EH (cell line): ENCODE measurements at regions not wholly inside any gene's neighbourhood (a gene's known extent, or its start where the extent isn't known, plus 50 kb on each side); places are given as distances from the start of the nearest gene placed in this dataset.
A peak's percentile ranks its signal among the peaks of the same experiment; 100 is the strongest.

ENCODE experiments used
- DNase-seq: peaks from one replicate; pipeline ENCODE4 v3.0.0-alpha.2; 2015; ENCODE audit warnings: low read depth

- DNase-seq, result no peak
Observed at GRCh38 chr16:55118701-55119260, 188.1 kb downstream of the IRX5 start.

DNA sequence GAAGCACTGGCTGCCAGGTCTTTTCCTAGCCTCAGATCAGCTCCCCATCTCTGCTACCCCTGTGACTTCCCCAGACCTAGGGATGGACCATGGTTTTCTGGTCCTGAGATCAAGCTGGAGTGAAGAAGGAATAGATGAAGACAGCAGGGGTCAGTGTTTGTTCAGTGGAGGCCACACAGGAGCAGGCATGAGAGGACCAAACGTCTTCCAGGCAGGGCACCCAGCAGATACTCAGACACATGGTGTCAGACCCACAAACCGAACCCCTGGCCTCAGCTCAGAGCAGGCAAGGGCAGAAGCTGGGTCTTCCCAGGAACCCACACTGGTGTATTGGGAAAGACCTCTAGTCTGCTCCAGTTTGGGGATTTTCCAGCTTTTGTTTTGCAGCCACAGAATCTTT is 189.7 kb downstream of the IRX5 start:
- DNase-seq, result no peak

DNA sequence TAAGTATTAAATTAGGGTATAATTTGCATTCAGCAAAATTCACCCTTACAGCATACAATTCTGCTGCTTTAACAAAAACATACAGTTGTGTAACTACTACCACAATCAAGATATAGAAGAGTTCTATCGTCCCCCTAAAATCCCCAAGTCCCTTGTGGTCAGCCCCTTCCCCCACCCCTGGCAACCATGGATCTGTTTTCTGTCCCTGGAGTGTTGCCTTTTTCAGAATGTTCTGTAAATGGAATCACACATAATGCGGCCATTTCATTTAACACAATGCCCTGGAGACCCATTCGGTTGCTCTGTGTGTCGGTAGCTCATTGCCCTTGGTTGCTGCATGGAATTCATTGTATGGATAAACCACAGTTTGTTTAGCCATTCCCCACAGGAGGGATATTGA is 190.2 kb downstream of the IRX5 start:
- DNase-seq, result no peak

DNA sequence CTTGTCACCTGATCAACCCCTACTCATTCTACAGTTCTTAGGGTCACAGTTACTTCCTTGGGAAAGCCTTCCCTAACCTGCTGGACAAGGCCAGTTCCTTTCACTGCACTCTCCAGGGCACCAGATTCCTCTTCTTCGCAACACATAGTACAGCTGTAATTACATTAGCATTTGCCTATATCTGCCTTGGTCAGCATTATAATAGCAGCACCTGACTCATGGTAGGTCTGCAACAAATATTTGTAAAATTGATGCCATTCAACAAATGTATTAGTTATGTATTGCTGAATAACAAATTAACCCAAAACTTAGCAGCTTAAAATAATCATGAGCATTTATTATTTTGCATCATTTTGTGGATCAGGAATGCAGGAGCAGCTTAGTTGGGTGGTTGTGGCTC is 193.0 kb downstream of the IRX5 start:
- no peak for DNase-seq

- no peak for DNase-seq
Observed at GRCh38 chr16:55125818-55126385, 195.2 kb downstream of the IRX5 start.

- no peak for DNase-seq
Observed at GRCh38 chr16:55126456-55126855, 195.8 kb downstream of the IRX5 start.

GRCh38 chr16:55130456-55130855 is 193.5 kb upstream of the IRX6 start:
- no peak for DNase-seq

- no peak for DNase-seq
Observed at GRCh38 chr16:55130911-55131310, 193.1 kb upstream of the IRX6 start.

DNA sequence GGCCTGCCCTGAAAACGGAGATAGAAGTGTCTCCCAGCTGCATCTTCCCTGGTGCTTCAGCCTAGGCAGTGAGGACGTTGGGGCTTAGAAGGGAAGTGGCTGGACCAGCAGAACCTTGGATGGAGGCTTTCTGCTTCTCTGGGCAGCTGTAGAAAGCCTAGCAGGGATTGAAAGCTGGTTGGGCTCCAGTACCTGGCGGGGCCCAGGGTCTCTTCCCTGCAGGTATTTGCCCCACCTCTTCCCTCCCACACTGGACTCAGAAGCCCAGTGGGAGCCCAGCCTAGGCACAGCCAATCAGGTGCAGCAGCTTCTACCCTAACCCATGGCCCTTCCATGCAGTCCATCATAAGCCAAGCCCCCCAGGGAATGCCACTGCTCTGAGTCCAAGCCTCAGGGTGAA is 190.3 kb upstream of the IRX6 start:
- no peak for DNase-seq

GRCh38 chr16:55136356-55137150 is 187.4 kb upstream of the IRX6 start:
- no peak for DNase-seq

- DNase-seq, result no peak
Observed at GRCh38 chr16:55138298-55138697, 185.7 kb upstream of the IRX6 start.

- no peak for DNase-seq
Observed at GRCh38 chr16:55142405-55142804, 181.6 kb upstream of the IRX6 start.

DNA sequence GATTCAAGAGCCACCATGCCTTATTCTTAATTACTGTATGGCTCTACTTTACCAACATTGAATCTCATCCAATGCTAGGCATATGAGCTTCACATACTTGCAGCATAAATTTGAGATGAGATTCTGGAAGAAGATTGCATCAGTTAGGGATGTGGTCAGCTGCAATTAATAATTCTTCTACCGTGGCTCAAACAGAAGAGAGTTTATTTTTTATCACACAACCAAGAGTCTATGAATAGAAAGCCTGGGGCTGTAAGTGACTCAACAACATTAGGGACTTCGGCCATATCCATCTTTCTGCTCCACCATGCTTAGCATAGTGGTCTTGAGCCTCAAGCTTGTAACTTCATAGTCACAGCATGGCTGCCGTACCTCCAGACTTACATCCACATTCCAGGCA is 179.4 kb upstream of the IRX6 start:
- DNase-seq, result peak; percentile 9

- DNase-seq, result no peak
Observed at GRCh38 chr16:55145771-55146603, 178.0 kb upstream of the IRX6 start.

DNA sequence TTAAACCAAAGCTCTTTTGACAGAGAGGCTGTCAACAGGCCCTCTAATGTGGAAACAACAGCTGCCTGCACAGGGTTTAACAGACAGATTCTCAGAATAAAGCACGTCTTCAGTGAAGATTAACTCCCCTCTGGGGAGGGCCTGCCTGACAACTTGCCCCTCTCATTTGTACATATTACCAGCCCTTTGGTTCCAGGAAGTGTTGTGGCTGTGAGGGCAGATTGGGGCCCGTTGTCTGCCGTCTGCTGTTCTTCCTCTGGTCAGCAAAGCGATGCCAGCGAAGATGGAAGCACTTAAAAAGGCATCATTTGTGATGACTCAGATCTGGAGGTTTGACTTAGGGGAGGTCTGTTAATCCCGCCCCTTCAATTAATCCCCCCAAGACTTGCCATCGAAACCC is 177.0 kb upstream of the IRX6 start:
- DNase-seq, result no peak

DNA sequence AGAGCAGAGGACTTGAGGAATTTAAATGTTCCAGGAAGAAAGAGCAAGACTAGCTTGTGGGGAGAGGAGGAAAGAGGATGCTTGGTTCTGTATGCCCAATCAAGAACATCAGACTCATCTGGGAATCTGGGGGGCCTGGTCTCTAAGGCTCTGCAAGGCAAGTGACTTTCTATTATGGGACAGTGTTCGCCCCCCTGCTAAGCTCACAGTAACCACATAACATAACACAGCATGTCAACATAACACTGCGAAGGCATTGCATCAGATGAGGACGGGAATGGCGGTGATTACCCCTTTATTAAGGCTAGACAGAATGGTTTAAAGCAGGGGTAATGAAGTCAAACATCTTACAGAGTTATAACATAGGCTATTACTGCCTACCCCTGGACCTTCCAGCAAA is 176.6 kb upstream of the IRX6 start:
- DNase-seq, result no peak

- DNase-seq, result no peak
Observed at GRCh38 chr16:55149622-55150021, 174.4 kb upstream of the IRX6 start.

- DNase-seq, result no peak
Observed at GRCh38 chr16:55151561-55152305, 172.3 kb upstream of the IRX6 start.

GRCh38 chr16:55152875-55153390 is 171.1 kb upstream of the IRX6 start:
- DNase-seq, result no peak

DNA sequence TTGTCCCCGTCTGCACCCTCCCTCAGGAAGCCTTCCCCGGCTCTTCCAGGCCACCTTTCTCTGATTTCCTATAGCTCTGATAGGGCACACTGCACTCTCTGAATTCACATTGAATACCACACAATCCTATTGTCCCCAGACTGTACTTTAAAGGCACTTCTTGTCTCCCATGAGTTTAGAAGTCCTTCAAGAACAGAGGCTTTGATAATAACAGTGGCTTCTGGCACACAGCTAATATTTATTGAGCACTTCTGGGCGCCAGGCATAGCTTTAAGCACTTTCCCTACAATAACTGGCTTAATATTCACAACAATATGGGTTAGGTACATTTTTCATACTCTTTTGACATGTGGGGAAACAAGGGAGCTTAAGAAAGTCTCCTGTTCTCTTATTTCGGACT is 169.7 kb upstream of the IRX6 start:
- no peak for DNase-seq

- no peak for DNase-seq
Observed at GRCh38 chr16:55154956-55155355, 169.0 kb upstream of the IRX6 start.

DNA sequence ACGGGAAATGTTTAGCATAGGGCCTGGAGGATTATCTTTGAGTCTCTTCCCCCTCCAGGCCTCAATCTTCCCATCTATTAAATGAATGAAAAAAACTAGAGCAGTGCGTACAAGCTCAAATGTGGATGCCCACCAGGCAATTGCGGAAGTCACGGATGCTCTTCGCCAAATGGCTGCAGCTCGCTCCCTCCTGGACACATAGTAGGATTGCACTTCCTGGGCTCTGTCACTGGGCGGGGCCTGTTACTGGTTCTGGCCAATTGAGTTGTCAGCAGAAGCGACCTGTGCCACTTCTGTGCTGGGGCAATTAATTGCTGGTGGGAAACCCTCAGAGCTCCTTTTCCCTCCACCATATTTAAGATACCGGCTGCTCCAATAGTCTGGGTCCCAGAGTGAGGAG is 168.2 kb upstream of the IRX6 start:
- DNase-seq, result no peak
